ENCODE measurements at regions not wholly inside any gene's neighbourhood (a gene's known extent, or its start where the extent isn't known, plus 50 kb on each side); places are given as distances from the start of the nearest gene placed in this dataset.

GRCh38 chr11:30811226-30811755 lies 225.1 kb upstream of the MPPED2 start:
- Histone ChIP-seq H3K4me1 (no peaks in the 10 kb centered on the region), H3K4me3 (ENCODE audit: low read depth, low read length) (no peak overlapping the region), H3K36me3 (ENCODE audit: control insufficient read depth, insufficient read depth, low read length) (no peaks in the 10 kb centered on the region), H3K9me3 (no peaks in the 10 kb centered on the region), H3K27me3 (replicated peaks; ENCODE audit: control insufficient read depth, insufficient read depth, low read length) (no peaks in the 10 kb centered on the region)
- CTCF ChIA-PET: no interaction called here
- no TSS peak for BruUV-seq (replicated peaks)
- intact Hi-C loops (cut with micrococcal nuclease; ENCODE audit: unreplicated experiment): no loop called here
- TF ChIP-seq, protein P1, sequence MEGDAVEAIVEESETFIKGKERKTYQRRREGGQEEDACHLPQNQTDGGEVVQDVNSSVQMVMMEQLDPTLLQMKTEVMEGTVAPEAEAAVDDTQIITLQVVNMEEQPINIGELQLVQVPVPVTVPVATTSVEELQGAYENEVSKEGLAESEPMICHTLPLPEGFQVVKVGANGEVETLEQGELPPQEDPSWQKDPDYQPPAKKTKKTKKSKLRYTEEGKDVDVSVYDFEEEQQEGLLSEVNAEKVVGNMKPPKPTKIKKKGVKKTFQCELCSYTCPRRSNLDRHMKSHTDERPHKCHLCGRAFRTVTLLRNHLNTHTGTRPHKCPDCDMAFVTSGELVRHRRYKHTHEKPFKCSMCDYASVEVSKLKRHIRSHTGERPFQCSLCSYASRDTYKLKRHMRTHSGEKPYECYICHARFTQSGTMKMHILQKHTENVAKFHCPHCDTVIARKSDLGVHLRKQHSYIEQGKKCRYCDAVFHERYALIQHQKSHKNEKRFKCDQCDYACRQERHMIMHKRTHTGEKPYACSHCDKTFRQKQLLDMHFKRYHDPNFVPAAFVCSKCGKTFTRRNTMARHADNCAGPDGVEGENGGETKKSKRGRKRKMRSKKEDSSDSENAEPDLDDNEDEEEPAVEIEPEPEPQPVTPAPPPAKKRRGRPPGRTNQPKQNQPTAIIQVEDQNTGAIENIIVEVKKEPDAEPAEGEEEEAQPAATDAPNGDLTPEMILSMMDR (IDR thresholded peaks at IDR 0.05; ENCODE audit: insufficient read depth in 1 of 2, low read depth in 1 of 2, low read length in 1 of 2, severe bottlenecking in 1 of 2, unreplicated experiment in 1 of 2): no peak
- POLR2A ChIA-PET: no interaction called here
- no peak for DNase-seq
- no peak overlapping the region for H3K27ac Mint-ChIP-seq (ENCODE audit: unreplicated experiment)
- H3K27me3 Mint-ChIP-seq (ENCODE audit: insufficient read depth, unreplicated experiment): no peaks in the 10 kb centered on the region
- no peak overlapping the region for H3K4me3 Mint-ChIP-seq (ENCODE audit: unreplicated experiment)
- H3K36me3 Mint-ChIP-seq (ENCODE audit: insufficient read depth, unreplicated experiment): no peaks in the 10 kb centered on the region
- H3K9me3 Mint-ChIP-seq (ENCODE audit: unreplicated experiment): no peaks in the 10 kb centered on the region
- no peaks in the 10 kb centered on the region for H3K4me1 Mint-ChIP-seq (ENCODE audit: low read depth, unreplicated experiment)

DNA sequence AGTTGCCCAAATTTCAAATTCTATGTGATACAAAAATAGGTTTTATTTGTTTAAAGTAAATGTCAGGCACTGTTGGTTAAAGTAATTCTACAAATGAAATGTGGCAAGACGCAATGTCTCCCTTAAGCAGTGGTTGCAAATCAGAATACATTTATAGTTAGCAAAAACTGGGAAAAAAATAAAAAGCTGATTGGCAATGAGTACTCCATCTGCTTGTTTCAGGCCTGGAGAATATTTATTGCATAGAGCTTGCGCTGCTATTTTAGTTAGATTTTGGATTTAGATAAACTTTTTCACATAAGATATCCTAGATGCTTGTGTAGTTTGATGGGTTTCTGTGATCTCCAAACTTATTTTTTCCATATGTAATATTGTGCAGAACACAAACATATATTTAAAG lies 224.0 kb upstream of the MPPED2 start:
- POLR2A ChIA-PET: no interaction called here
- Mint-ChIP-seq H3K4me1 (ENCODE audit: low read depth, unreplicated experiment) (no peaks in the 10 kb centered on the region), H3K27ac (ENCODE audit: unreplicated experiment) (no peak overlapping the region), H3K4me3 (ENCODE audit: unreplicated experiment) (no peak overlapping the region), H3K36me3 (ENCODE audit: insufficient read depth, unreplicated experiment) (no peaks in the 10 kb centered on the region), H3K27me3 (ENCODE audit: insufficient read depth, unreplicated experiment) (no peaks in the 10 kb centered on the region), H3K9me3 (ENCODE audit: unreplicated experiment) (no peaks in the 10 kb centered on the region)
- no peaks in the 10 kb centered on the region for H3K4me1 ChIP-seq
- no peaks in the 10 kb centered on the region for H3K36me3 ChIP-seq (ENCODE audit: control insufficient read depth, insufficient read depth, low read length)
- TF ChIP-seq, protein P1 (IDR thresholded peaks at IDR 0.05; ENCODE audit: insufficient read depth in 1 of 2, low read depth in 1 of 2, low read length in 1 of 2, severe bottlenecking in 1 of 2, unreplicated experiment in 1 of 2): no peak
- H3K27me3 ChIP-seq (replicated peaks; ENCODE audit: control insufficient read depth, insufficient read depth, low read length): no peaks in the 10 kb centered on the region
- no peak for DNase-seq
- BruUV-seq (replicated peaks): no TSS peak
- no peak overlapping the region for H3K4me3 ChIP-seq (ENCODE audit: low read depth, low read length)
- no peaks in the 10 kb centered on the region for H3K9me3 ChIP-seq
- CTCF ChIA-PET: no interaction called here
- intact Hi-C loops (cut with micrococcal nuclease; ENCODE audit: unreplicated experiment): no loop called here

- intact Hi-C loops (cut with micrococcal nuclease; ENCODE audit: unreplicated experiment): no loop called here
- Histone ChIP-seq H3K27me3 (replicated peaks; ENCODE audit: control insufficient read depth, insufficient read depth, low read length) (no peaks in the 10 kb centered on the region), H3K36me3 (ENCODE audit: control insufficient read depth, insufficient read depth, low read length) (no peaks in the 10 kb centered on the region), H3K4me3 (ENCODE audit: low read depth, low read length) (no peak overlapping the region), H3K9me3 (no peaks in the 10 kb centered on the region), H3K4me1 (no peaks in the 10 kb centered on the region)
- no peaks in the 10 kb centered on the region for H3K36me3 Mint-ChIP-seq (ENCODE audit: insufficient read depth, unreplicated experiment)
- POLR2A ChIA-PET: no interaction called here
- CTCF ChIA-PET: no interaction called here
- BruUV-seq (replicated peaks): no TSS peak
- H3K9me3 Mint-ChIP-seq (ENCODE audit: unreplicated experiment): no peaks in the 10 kb centered on the region
- DNase-seq: no peak
- peaks cover 10% of the 10 kb centered on the region for H3K27me3 Mint-ChIP-seq (ENCODE audit: insufficient read depth, unreplicated experiment)
- H3K4me1 Mint-ChIP-seq (ENCODE audit: low read depth, unreplicated experiment): peaks cover 6% of the 10 kb centered on the region
- TF ChIP-seq, protein P1 (IDR thresholded peaks at IDR 0.05; ENCODE audit: insufficient read depth in 1 of 2, low read depth in 1 of 2, low read length in 1 of 2, severe bottlenecking in 1 of 2, unreplicated experiment in 1 of 2): no peak
- no peak overlapping the region for H3K27ac Mint-ChIP-seq (ENCODE audit: unreplicated experiment)
- H3K4me3 Mint-ChIP-seq (ENCODE audit: unreplicated experiment): no peak overlapping the region
Measured at GRCh38 chr11:30801357-30801756, 215.2 kb upstream of the MPPED2 start.

Measured in Caco-2 (cell line).